C4-2B (cell line): ENCODE measurements at regions not wholly inside any gene's neighbourhood (a gene's known extent, or its start where the extent isn't known, plus 50 kb on each side); places are given as distances from the start of the nearest gene placed in this dataset.

Source experiments
- CTCF ChIP-seq: fragments of 450-650 bp; conservative IDR thresholded peaks from 2 replicates; pipeline ENCODE4 v1.5.1; 2017; ENCODE audit warnings: mild to moderate bottlenecking
- ZFX ChIP-seq: fragments of 450-650 bp; IDR thresholded peaks from 2 replicates; pipeline ENCODE4 v1.6.1; 2017

GRCh38 chr13:34161931-34162543 lies 344.1 kb downstream of the RFC3 start:
- no peak for TF ChIP-seq CTCF
- TF ChIP-seq ZFX = no peak
